IPS DF 4.7 (cell line): ENCODE measurements at regions not wholly inside any gene's neighbourhood (a gene's known extent, or its start where the extent isn't known, plus 50 kb on each side); places are given as distances from the start of the nearest gene placed in this dataset.
"Not testable (repeated sequence)": the region's sequence is repeated elsewhere in the genome, so short reads cannot be mapped to it uniquely, and the experiment has no call there.

Experiments
- DNase-seq: peaks from one replicate; pipeline ENCODE4 v3.0.0-alpha.2; 2013; ENCODE audit warnings: low spot score; ENCODE audit errors: extremely low read depth

GRCh38 chr12:73659802-73660201 lies 877.8 kb upstream of the ATXN7L3B start:
- DNase-seq: no peak

- no peak for DNase-seq
Observed at GRCh38 chr12:73665193-73665592, 872.4 kb upstream of the ATXN7L3B start.

- DNase-seq: not testable (repeated sequence)
Observed at GRCh38 chr12:73671550-73671949, 866.1 kb upstream of the ATXN7L3B start.

GRCh38 chr12:73677520-73678291 lies 859.9 kb upstream of the ATXN7L3B start:
- no peak for DNase-seq

- no peak for DNase-seq
Observed at GRCh38 chr12:73678335-73678734, 859.3 kb upstream of the ATXN7L3B start.

- DNase-seq: no peak
Observed at GRCh38 chr12:73699318-73699717, 838.3 kb upstream of the ATXN7L3B start.

- no peak for DNase-seq
Observed at GRCh38 chr12:73714655-73715054, 823.0 kb upstream of the ATXN7L3B start.

- not testable (repeated sequence) for DNase-seq
Observed at GRCh38 chr12:73716143-73716542, 821.5 kb upstream of the ATXN7L3B start.

- no peak for DNase-seq
Observed at GRCh38 chr12:73719223-73719622, 818.4 kb upstream of the ATXN7L3B start.

- no peak for DNase-seq
Observed at GRCh38 chr12:73726881-73727280, 810.8 kb upstream of the ATXN7L3B start.

GRCh38 chr12:73731658-73732057 lies 806.0 kb upstream of the ATXN7L3B start:
- DNase-seq: no peak

- no peak for DNase-seq
Observed at GRCh38 chr12:73769337-73769736, 768.3 kb upstream of the ATXN7L3B start.

GRCh38 chr12:73798523-73798922 lies 739.1 kb upstream of the ATXN7L3B start:
- DNase-seq: no peak

- DNase-seq: no peak
Observed at GRCh38 chr12:73815072-73815645, 722.5 kb upstream of the ATXN7L3B start.

- no peak for DNase-seq
Observed at GRCh38 chr12:73817161-73817560, 720.5 kb upstream of the ATXN7L3B start.

GRCh38 chr12:73833746-73834145 lies 703.9 kb upstream of the ATXN7L3B start:
- DNase-seq: no peak

GRCh38 chr12:73841963-73842362 lies 695.7 kb upstream of the ATXN7L3B start:
- no peak for DNase-seq

GRCh38 chr12:73863546-73863945 lies 674.1 kb upstream of the ATXN7L3B start:
- no peak for DNase-seq

- no peak for DNase-seq
Observed at GRCh38 chr12:73867147-73867546, 670.5 kb upstream of the ATXN7L3B start.

GRCh38 chr12:73877291-73877690 lies 660.3 kb upstream of the ATXN7L3B start:
- DNase-seq: not testable (repeated sequence)

- DNase-seq: no peak
Observed at GRCh38 chr12:73892201-73892600, 645.4 kb upstream of the ATXN7L3B start.

GRCh38 chr12:73898645-73899044 lies 639.0 kb upstream of the ATXN7L3B start:
- no peak for DNase-seq

- DNase-seq: no peak
Observed at GRCh38 chr12:73902260-73902659, 635.4 kb upstream of the ATXN7L3B start.
